DND-41 (cell line): ENCODE measurements at regions not wholly inside any gene's neighbourhood (a gene's known extent, or its start where the extent isn't known, plus 50 kb on each side); places are given as distances from the start of the nearest gene placed in this dataset.

ENCODE experiments used
- ATAC-seq: fragments of 200-7000 bp; cut with Tn5 transposase; 3 replicates; pipeline ENCODE4 v1.9.1; 2021; ENCODE audit warnings: low read depth; ENCODE audit not compliant: insufficient read depth
- DNase-seq: peaks from one replicate; pipeline ENCODE4 v3.0.0-alpha.2; 2020
- H2AFZ ChIP-seq: 2 replicates; pipeline ENCODE4 v1.6.0; 2012; ENCODE audit warnings: low read depth, low read length
- H3K27ac ChIP-seq: 2 replicates; pipeline ENCODE4 v1.5.1; 2012; ENCODE audit warnings: low read length, inconsistent platforms
- H3K27me3 ChIP-seq: fragments of 200-600 bp; sonication (generic); 2 replicates; pipeline ENCODE4 v1.6.0; 2012; ENCODE audit warnings: low read length, mild to moderate bottlenecking, inconsistent platforms; ENCODE audit not compliant: insufficient read depth, poor library complexity
- H3K36me3 ChIP-seq: 2 replicates; pipeline ENCODE4 v1.5.1; 2012; ENCODE audit warnings: low read length, inconsistent platforms; ENCODE audit not compliant: insufficient read depth
- H3K4me1 ChIP-seq: 2 replicates; pipeline ENCODE4 v1.5.1; 2012; ENCODE audit warnings: mild to moderate bottlenecking, low read length; ENCODE audit not compliant: insufficient read depth
- H3K4me2 ChIP-seq: 2 replicates; pipeline ENCODE4 v1.6.0; 2012; ENCODE audit warnings: mild to moderate bottlenecking, moderate library complexity, low read length, inconsistent platforms; ENCODE audit not compliant: insufficient read depth
- H3K4me3 ChIP-seq, 2 experiments: fragments of 200-600 bp in 1 of 2; shearing (Covaris generic) in 1 of 2; 2 replicates each; pipeline ENCODE4 v1.5.1; 2012 to 2016; ENCODE audit warnings: inconsistent platforms in 2 of 2, low read length in 2 of 2, mild to moderate bottlenecking in 2 of 2, low read depth in 1 of 2, moderate library complexity in 1 of 2
- H3K79me2 ChIP-seq: 2 replicates; pipeline ENCODE4 v1.6.0; 2012; ENCODE audit warnings: low read length, inconsistent platforms; ENCODE audit not compliant: insufficient read depth
- H3K9ac ChIP-seq: 2 replicates; pipeline ENCODE4 v1.6.0; 2012; ENCODE audit warnings: low read depth, mild to moderate bottlenecking, inconsistent platforms, low read length, moderate library complexity
- H3K9me3 ChIP-seq: 2 replicates; pipeline ENCODE4 v1.5.1; 2012; ENCODE audit warnings: low read length, moderate library complexity, mild to moderate bottlenecking, inconsistent platforms; ENCODE audit not compliant: insufficient read depth, severe bottlenecking
- H4K20me1 ChIP-seq: 2 replicates; pipeline ENCODE4 v1.6.0; 2012; ENCODE audit warnings: low read length; ENCODE audit not compliant: insufficient read depth
- CTCF ChIP-seq: IDR thresholded peaks from 2 replicates; pipeline ENCODE4 v1.5.1; 2012; ENCODE audit warnings: borderline replicate concordance, low read length, moderate library complexity, mild to moderate bottlenecking; ENCODE audit not compliant: poor library complexity, severe bottlenecking; ENCODE audit errors: extremely low read depth
- EZH2 ChIP-seq: IDR thresholded peaks from 3 replicates; pipeline ENCODE4 v1.6.1; 2012; ENCODE audit warnings: borderline replicate concordance, low read depth, mild to moderate bottlenecking, moderate library complexity, low read length, inconsistent platforms; ENCODE audit not compliant: severe bottlenecking

- Histone ChIP-seq H3K27ac (no peak overlapping the region), H3K4me2 (no peak overlapping the region), H3K79me2 (no peaks in the 10 kb centered on the region), H3K9ac (no peak overlapping the region), H2AFZ (no peak overlapping the region), H3K27me3 (no peaks in the 10 kb centered on the region), H3K4me1 (peaks cover 4% of the 10 kb centered on the region; the same call in 1 of the 2 replicates), H3K36me3 (no peaks in the 10 kb centered on the region), H3K4me3 (no peak overlapping the region), H3K9me3 (peaks cover 3% of the 10 kb centered on the region), H4K20me1 (no peaks in the 10 kb centered on the region)
- DNase-seq (no peak), ATAC-seq (no peak)
- no peak for TF ChIP-seq EZH2
- TF ChIP-seq CTCF, result no peak
Observed at GRCh38 chr12:116391501-116391900, 114.0 kb upstream of the MED13L start.

- Histone ChIP-seq H3K27me3 (no peaks in the 10 kb centered on the region), H4K20me1 (no peaks in the 10 kb centered on the region), H2AFZ (no peak overlapping the region), H3K79me2 (no peaks in the 10 kb centered on the region), H3K4me2 (no peak overlapping the region), H3K9ac (no peak overlapping the region), H3K36me3 (no peaks in the 10 kb centered on the region), H3K27ac (no peak overlapping the region), H3K9me3 (peaks cover 3% of the 10 kb centered on the region), H3K4me3 (no peak overlapping the region), H3K4me1 (peaks cover 4% of the 10 kb centered on the region; the same call in 1 of the 2 replicates)
- ATAC-seq (no peak), DNase-seq (no peak)
- TF ChIP-seq CTCF, result no peak
Observed at GRCh38 chr12:116392061-116392460, 114.6 kb upstream of the MED13L start.

GRCh38 chr12:116393255-116393654 is 115.8 kb upstream of the MED13L start:
- ATAC-seq (no peak), DNase-seq (no peak)
- Histone ChIP-seq H3K4me3 (no peak overlapping the region), H3K4me2 (no peak overlapping the region), H3K4me1 (peaks cover 4% of the 10 kb centered on the region; the same call in 1 of the 2 replicates), H3K27me3 (no peaks in the 10 kb centered on the region), H3K79me2 (no peaks in the 10 kb centered on the region), H4K20me1 (no peaks in the 10 kb centered on the region), H3K9me3 (peaks cover 8% of the 10 kb centered on the region), H2AFZ (no peak overlapping the region), H3K9ac (no peak overlapping the region), H3K27ac (no peak overlapping the region), H3K36me3 (no peaks in the 10 kb centered on the region)
- TF ChIP-seq CTCF (no peak), EZH2 (no peak)
